SK-N-MC (cell line): ENCODE measurements at regions not wholly inside any gene's neighbourhood (a gene's known extent, or its start where the extent isn't known, plus 50 kb on each side); places are given as distances from the start of the nearest gene placed in this dataset.

Experiments
- DNase-seq: peaks from one replicate; pipeline ENCODE4 v3.0.0-alpha.2; 2011; ENCODE audit warnings: low read depth, low spot score
- H3K27ac ChIP-seq: fragments of 200-600 bp; sonication (generic); 2 replicates; pipeline ENCODE4 v1.5.1; 2016; ENCODE audit warnings: mixed run types
- H3K36me3 ChIP-seq: fragments of 200-600 bp; sonication (generic); 2 replicates; pipeline ENCODE4 v1.6.1; 2017; ENCODE audit warnings: antibody characterized with exemption, low read length, mixed read lengths; ENCODE audit not compliant: insufficient read depth
- H3K4me3 ChIP-seq: fragments of 200-600 bp; sonication (generic); 2 replicates; pipeline ENCODE4 v1.5.1; 2016
- H3K9ac ChIP-seq: fragments of 200-600 bp; sonication (generic); 2 replicates; pipeline ENCODE4 v1.8.0; 2017; ENCODE audit warnings: mixed run types, mixed read lengths; ENCODE audit not compliant: insufficient read length
- H3K9me3 ChIP-seq: fragments of 200-600 bp; sonication (generic); 2 replicates; pipeline ENCODE4 v1.6.1; 2017; ENCODE audit warnings: low read depth, mild to moderate bottlenecking, antibody characterized with exemption, low read length, moderate library complexity, mixed read lengths
- EZH2 ChIP-seq: fragments of 200-600 bp; sonication (generic); IDR thresholded peaks from one replicate; pipeline ENCODE4 v1.6.1; 2017; ENCODE audit warnings: antibody characterized with exemption
- FOXP2 ChIP-seq: optimal IDR thresholded peaks from 2 replicates; pipeline ENCODE3; 2011; ENCODE audit warnings: mild to moderate bottlenecking, moderate library complexity; ENCODE audit not compliant: insufficient read depth; ENCODE audit errors: extremely low read length, control extremely low read depth
- POLR2AphosphoS5 ChIP-seq: IDR thresholded peaks from 2 replicates; pipeline ENCODE4 v1.6.1; 2012; ENCODE audit warnings: mild to moderate bottlenecking, low read depth, low read length, borderline replicate concordance

DNA sequence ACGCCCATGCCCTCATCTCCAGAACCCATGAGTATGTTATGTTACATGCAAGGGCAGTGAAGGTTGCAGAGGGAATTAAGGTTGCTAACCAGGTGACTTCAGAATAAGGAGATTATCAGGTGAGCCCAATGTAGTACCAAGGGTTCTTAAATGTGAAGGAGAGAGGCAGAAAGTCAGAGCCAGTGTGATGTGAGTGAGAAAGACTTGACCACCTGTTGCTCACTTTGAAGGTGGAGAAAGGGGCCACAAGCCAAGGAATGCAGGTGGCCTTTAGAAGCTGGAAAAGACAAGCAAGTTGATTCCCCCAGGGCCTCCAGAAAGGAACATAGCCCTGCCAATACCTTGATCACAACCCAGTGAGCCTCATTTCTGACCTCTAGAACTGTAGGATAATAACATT, 84.7 kb upstream of the CLDN14 start:
- TF ChIP-seq EZH2 (no peak), FOXP2 (no peak), POLR2AphosphoS5 (no peak)
- DNase-seq, result no peak

DNA sequence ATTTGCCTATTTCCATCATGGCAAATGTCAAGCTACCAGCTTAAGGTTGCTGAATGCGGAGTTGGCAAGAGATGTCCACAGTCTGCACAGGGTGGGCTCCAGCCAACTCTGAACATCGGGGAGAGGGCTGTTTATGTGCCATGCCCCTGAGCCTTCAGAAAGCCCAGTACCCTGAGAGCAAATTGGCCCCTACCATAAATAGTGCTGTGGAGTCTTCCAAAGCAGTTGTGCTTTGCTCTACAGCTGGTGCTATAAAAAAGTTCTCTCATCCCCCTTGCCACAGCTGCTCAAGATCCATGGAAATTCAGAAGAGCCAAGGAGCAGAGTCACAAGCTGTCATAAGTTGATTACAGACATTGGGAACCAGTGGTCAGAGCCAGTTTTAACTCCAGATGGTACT, 85.6 kb upstream of the CLDN14 start:
- Histone ChIP-seq H3K27ac (no peak overlapping the region), H3K9me3 (no peaks in the 10 kb centered on the region), H3K36me3 (no peaks in the 10 kb centered on the region), H3K9ac (no peak overlapping the region), H3K4me3 (no peak overlapping the region)
- TF ChIP-seq FOXP2 (no peak), POLR2AphosphoS5 (no peak), EZH2 (no peak)
- no peak for DNase-seq

More for the DNA sequence above, 84.7 kb upstream of the CLDN14 start:
- Histone ChIP-seq H3K9ac (no peak overlapping the region), H3K36me3 (no peaks in the 10 kb centered on the region), H3K9me3 (no peaks in the 10 kb centered on the region), H3K27ac (no peak overlapping the region), H3K4me3 (no peak overlapping the region)

DNA sequence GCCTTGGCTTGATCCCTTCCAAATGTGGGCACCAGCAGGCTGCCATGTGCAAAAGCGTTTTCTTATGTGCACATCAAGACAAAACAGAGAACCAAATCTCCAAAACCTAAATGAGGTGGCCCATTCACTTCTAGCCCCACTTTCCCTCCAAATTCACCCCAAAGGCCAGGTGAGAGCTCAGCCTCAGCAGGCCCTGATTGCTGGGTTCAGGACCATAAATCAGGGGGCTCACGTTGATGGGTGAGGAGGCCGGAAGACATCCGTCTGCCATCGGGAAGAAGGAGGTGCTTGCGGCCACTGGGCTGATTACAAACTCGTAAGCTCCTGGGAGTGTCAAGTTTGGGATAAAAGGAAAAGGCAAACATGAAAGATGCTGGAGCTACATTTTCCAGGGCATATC, 86.7 kb upstream of the CLDN14 start:
- H3K36me3 ChIP-seq, result no peaks in the 10 kb centered on the region
- H3K9me3 ChIP-seq, result no peaks in the 10 kb centered on the region
- DNase-seq, result no peak
- H3K4me3 ChIP-seq, result peak overlapping the region; percentile 48
- H3K27ac ChIP-seq, result no peak overlapping the region
- TF ChIP-seq EZH2, result no peak
- H3K9ac ChIP-seq, result no peak overlapping the region

DNA sequence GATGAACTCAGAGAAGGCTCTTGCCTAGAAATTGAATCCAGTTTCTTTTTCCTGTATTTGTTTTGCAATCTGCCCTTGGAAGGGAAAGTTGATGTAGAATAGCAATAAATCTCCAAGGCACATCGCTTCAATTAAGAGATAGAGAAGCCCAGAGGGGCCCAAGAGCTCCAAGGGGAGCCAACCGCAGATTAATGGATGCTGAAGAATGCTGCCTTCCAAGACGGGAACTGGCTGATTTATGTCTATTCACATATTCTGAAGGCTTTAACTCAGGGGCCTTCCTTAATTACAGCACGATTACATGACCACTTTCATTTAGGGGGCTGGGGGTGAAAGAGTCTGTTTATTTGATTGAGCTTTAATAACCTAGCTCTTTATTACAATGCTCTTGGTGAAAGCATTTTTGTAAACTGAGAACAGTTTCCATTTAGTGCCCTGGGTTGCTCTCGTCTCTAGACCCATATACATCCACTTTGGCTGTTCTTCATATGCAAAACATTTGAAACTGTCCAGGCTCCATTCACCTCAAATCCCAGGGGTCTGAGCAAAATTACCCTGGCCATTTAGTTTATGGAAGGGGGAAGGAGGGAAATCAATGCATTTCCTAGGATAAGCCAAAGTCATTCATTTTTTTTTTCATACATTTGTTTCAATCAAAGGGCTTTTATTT, 87.4 kb upstream of the CLDN14 start:
- Histone ChIP-seq H3K27ac (no peak overlapping the region), H3K36me3 (no peaks in the 10 kb centered on the region), H3K4me3 (peak overlapping the region; percentile 48), H3K9ac (no peak overlapping the region), H3K9me3 (no peaks in the 10 kb centered on the region)
- peak; percentile 91 for DNase-seq
- TF ChIP-seq EZH2 (no peak), POLR2AphosphoS5 (peak; percentile 76; the same call in 1 of the 2 replicates)

DNA sequence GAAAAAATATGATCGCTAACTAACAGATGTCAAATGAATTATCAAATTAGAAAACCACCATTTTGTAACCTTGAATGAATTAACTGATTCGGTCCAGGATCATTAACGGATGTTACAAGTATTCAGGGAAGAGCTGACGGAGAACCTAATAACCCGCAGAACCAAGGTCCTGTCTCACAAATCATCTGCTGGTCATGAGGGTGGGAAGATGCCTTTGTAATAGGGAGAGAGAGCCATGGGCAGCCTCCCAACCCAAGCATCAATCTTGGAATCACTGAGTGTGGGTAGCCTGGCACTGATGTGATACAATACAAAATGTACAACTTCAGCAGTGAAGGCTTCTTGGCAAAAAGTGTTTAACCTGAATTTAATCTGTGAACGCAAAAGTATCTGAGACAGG, 89.6 kb upstream of the CLDN14 start:
- no peaks in the 10 kb centered on the region for H3K9me3 ChIP-seq
- no peak for DNase-seq
- H3K36me3 ChIP-seq, result no peaks in the 10 kb centered on the region
- TF ChIP-seq EZH2, result no peak
- TF ChIP-seq FOXP2, result no peak
- no peak for TF ChIP-seq POLR2AphosphoS5
- H3K9ac ChIP-seq, result no peak overlapping the region
- H3K4me3 ChIP-seq, result no peak overlapping the region
- H3K27ac ChIP-seq, result no peak overlapping the region

DNA sequence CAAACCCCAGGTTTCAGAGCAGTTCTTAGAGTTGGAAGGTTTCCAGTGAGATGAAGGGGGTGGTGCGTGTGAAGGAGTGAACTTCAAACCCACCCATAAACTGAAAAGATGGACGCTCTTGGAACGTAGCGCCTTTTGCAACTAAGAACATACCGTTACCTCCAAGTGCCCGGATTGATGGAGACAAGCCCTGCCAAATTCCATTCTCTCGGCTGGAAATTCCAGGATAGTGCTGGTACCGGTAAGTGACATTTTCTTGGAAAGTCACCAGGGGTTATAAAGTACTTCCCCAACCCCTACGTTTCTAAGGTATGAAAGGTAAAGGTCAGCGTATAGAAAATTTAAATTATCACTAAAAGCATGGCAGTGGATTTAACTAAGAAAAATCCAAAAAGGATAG, 91.6 kb upstream of the CLDN14 start:
- TF ChIP-seq EZH2 (no peak), POLR2AphosphoS5 (no peak), FOXP2 (no peak)
- no peaks in the 10 kb centered on the region for H3K36me3 ChIP-seq

DNA sequence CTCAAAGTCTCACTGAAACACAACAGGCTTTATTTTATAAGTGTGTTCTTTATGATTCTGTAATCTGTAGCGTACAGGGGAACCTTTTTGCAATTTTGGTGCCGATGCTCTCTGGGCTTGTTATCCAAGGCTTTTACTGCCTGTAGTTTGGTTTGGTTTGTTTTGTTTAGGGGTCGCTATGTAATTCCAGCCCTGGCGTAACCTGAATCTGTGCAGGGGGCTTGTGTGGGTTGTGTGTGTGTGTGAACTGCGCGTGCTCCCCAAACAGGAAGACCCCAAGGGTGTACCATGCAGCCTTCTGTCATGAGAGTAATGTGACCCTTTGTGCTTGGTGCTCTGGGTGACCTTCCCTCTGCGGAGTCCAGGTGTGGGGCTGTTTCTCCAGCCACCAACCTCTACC, 92.1 kb upstream of the CLDN14 start:
- H3K36me3 ChIP-seq, result no peaks in the 10 kb centered on the region
- no peak overlapping the region for H3K9ac ChIP-seq
- no peak overlapping the region for H3K27ac ChIP-seq
- no peak for DNase-seq
- TF ChIP-seq POLR2AphosphoS5, result no peak
- no peak for TF ChIP-seq EZH2
- TF ChIP-seq FOXP2, result no peak
- no peak overlapping the region for H3K4me3 ChIP-seq
- H3K9me3 ChIP-seq, result no peaks in the 10 kb centered on the region

More for the DNA sequence above, 91.6 kb upstream of the CLDN14 start:
- Histone ChIP-seq H3K9me3 (no peaks in the 10 kb centered on the region), H3K4me3 (no peak overlapping the region), H3K9ac (no peak overlapping the region), H3K27ac (no peak overlapping the region)
- no peak for DNase-seq

DNA sequence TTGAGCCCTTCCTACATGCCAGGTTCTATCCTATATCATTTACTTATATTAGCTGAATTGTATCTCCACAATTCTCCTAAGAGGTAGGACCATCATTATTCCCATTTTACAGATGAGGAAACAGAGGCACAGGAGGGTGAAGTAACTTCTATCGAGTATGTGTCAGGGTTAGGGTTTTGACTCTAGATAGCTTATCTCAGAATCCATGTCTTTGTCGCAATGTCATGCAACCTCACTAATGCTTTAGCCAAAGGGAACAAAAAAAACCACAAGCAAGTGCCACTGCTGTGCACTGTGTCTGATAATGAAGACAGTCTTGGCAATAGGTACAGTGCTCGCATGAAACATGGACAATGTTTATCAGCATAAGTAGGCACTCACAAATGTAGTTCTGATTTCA, 95.4 kb upstream of the CLDN14 start:
- H3K9ac ChIP-seq, result no peak overlapping the region
- no peak overlapping the region for H3K4me3 ChIP-seq
- TF ChIP-seq POLR2AphosphoS5 (no peak), EZH2 (no peak), FOXP2 (no peak)
- no peak overlapping the region for H3K27ac ChIP-seq
- no peak for DNase-seq
- H3K36me3 ChIP-seq, result no peaks in the 10 kb centered on the region
- no peaks in the 10 kb centered on the region for H3K9me3 ChIP-seq

DNA sequence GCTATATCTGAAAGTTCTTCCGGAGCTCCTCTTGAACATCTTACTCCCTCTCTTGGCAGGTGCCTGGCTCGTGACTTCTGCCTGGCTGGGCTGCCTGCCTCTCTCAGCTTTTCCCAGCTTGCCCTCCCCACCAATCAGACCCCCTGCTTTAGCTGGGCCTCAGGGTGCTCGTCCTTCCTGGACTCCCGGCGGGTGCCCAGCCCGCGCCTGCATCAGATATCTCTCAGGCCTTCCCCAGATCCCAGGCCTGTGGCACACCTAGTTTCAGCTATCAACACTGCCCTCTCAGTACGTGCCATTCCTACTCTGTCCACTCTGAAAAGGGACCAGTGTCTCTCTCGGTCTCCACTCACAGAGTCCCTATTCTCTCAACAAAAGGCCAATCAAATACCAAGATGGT, 96.5 kb upstream of the CLDN14 start:
- no peak overlapping the region for H3K4me3 ChIP-seq
- no peak overlapping the region for H3K9ac ChIP-seq
- no peak for DNase-seq
- no peak for TF ChIP-seq POLR2AphosphoS5
- TF ChIP-seq EZH2, result no peak
- no peak for TF ChIP-seq FOXP2
- H3K27ac ChIP-seq, result no peak overlapping the region
- no peaks in the 10 kb centered on the region for H3K36me3 ChIP-seq
- no peaks in the 10 kb centered on the region for H3K9me3 ChIP-seq
